ENCODE measurements at regions not wholly inside any gene's neighbourhood (a gene's known extent, or its start where the extent isn't known, plus 50 kb on each side); places are given as distances from the start of the nearest gene placed in this dataset.

DNA sequence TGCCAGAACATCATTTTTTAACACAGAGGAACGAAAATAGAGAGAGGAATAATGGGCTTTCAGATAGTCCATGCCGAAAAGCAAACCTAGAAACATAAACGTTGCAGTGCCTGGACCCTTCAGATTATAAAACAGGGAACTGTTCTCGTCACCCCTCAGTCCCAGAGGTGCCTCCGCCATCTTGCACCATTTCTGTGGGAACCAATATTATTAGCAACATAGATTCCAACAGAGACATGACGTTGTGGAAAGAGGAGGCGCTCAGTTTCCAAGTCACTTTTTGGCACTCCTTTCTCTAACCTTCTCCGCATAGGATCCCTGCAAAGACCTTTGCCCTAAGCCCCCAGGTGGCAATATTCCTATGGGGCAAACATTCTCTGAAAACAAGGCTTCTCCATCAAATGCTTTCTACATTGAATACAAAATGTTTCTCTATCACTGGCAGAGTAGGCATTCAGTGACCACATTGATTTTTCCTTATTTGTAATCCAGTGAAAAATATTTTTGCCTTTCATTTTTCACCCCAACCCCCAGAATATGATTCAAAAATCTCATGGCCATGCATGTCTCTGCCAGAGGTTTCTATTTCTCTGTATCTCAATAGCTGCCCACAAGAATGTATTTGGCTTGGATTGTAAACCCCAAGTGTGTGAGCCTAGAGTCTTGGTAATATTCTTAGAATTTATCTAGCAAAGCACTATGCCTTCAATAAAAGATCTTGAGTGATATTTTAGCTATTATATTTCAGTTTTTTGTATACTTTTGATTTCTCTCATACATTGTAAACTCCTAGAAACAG is 500.8 kb upstream of the WWC1 start:
- no peak for DNase-seq (ENCODE audit: low spot score)

DNA sequence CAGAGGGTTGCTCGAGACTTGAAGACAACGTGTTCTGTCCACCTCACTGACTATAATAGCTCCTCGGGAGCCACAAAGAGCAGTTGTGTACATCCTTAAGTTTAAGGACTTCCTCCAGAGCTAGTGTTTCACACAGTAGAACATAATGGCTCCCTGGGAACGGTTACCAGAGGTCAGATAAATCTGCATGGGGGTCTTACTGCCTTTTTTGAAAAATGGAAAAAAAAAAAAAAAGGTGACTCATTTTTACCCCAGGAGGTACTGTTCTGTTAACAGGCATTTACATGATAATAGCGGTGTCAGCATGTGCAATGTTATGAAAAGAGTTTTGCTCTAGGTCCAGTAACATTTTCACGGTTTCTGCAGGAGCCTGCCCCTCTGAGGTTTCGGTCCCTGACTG is 498.9 kb upstream of the WWC1 start:
- intact Hi-C loops (cut with DNase I): no loop called here
- no peak for DNase-seq (ENCODE audit: low spot score)

More for the DNA sequence above, 500.8 kb upstream of the WWC1 start:
- intact Hi-C loops (cut with DNase I): no loop called here

DNA sequence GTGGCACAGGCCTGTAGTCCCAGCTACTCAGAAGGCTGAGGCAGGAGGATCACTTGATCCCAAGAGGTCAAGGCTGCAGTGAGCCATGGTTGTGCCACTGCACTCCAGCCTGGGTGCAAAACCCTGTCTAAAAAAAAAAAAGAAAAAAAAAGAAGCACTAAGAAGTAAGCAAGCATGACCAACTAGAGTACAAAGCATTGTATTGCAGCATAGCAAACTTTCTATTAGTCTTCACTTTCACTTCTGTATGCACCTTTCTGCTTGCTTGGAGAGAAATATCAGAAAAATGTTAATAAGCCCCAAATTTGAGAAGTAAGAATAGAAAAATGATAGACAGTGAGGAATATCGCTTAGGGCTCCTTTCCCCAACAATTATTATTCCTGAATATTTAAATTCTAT is 497.7 kb upstream of the WWC1 start:
- intact Hi-C loops (cut with DNase I): no loop called here
- DNase-seq (ENCODE audit: low spot score): no peak

DNA sequence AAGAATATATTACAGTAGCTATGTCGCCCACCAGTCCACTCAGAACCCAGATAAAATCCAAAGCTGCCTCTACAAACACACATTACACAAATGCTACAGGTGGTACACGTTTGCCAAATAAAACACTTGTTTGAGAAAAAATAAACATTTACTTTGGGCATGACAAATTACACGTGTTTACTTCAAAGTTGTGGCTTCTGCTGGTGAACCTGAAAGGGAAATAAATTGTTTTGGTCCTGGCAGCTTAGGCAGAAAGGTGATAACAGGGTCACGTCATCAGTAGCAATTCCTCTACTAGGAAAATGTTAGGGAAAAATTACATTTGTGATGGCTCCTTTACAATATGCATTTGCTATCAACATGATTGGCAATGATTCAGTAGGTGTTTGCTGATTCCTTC is 497.3 kb upstream of the WWC1 start:
- no peak for DNase-seq (ENCODE audit: low spot score)
- intact Hi-C loops (cut with DNase I): no loop called here

DNA sequence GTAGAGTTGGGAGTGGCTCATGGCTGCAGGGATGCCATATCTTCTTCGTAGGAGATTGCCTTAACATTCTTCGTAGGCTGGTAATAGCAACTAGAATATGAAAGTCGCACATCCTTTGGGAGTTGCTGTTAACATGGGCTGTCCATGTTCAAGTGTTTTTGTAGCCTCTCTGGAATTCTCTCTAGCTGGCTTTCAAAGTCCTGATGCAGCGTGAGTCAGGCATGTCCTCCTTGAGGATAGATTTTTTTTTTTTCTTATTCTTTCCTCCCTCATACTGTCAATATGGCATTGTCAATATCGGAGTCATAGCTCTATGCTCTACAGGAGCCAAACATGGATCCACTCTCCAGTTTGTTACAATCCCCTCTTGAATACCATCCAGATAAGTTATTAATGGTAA is 494.8 kb upstream of the WWC1 start:
- DNase-seq (ENCODE audit: low spot score): no peak
- intact Hi-C loops (cut with DNase I): no loop called here

DNA sequence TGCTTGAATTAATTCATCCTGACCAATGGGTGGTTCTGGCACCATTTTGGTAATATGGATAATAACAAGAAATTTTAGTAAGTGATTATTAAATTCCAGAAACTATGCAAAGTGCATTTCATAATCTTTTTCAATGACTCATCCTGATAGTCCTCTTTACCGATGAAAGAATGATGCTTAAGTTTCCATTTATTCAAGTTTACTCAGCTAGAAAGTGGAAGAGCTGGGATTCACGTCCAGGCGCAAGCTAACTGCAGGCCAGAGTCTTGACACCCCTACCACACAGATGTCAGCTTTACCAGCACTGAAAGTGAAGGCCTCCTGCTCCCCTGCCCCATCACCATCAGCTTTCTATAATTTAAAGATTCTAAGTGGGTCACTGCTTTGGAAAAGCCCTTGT is 493.5 kb upstream of the WWC1 start:
- DNase-seq (ENCODE audit: low spot score): no peak
- intact Hi-C loops (cut with DNase I): no loop called here

DNA sequence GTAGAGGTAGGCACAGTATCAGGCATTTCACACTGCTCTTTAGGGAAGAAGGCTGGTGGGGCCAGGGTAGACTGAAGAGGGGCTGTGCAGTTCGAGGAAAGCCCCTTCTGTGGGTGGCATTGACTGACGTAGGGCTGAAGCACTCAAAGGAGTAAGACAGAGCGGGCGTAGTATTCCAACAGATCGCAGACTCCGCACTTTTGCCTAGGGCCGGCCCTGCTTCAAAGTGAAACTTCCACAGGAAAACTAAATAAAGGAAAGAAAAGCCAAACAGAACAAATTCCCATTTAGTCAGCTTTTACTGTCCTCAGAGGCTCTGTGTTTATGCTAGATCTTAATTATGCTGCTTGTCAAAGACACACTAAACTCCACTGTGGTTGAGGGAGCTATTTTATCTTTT is 493.0 kb upstream of the WWC1 start:
- intact Hi-C loops (cut with DNase I): no loop called here

DNA sequence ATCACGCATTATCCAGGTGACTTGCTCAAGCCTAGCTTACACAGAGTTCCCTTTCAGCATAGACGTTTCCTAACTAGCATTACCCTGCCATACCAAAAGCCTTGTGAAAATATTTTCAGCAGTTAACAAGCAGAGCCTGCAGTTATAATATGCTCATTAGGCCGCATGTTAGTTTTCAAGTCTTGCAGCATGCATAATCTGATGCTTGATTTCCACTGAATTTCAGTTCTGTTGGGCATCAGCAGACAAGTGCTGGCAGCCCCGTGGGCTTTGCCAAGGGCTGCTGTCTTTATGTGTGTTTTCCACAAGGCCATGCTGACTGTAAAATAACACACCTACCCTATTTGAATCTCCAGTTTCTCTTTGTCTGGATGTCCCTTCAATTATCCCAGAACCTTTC is 491.0 kb upstream of the WWC1 start:
- intact Hi-C loops (cut with DNase I): no loop called here
- no peak for DNase-seq (ENCODE audit: low spot score)

More for the DNA sequence above, 493.0 kb upstream of the WWC1 start:
- no peak for DNase-seq (ENCODE audit: low spot score)

DNA sequence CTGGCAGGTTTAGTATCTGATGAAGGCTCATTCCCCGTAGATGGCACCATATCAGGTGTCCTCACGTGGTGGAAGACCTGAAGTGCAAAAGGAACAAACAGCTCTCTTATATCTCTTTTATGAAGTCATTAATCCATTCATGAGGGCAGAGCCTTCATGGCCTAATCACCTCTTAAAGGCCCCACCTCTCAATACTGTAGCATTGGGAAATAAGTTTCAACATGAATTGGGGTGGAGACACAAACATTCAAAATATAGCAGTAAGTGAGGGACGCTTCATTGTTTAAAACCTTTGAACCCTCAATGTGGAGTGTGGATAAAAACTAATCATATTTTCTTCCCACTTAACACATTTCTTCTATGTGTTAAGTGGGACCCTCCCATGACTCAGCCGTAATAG is 489.4 kb upstream of the WWC1 start:
- no peak for DNase-seq (ENCODE audit: low spot score)
- intact Hi-C loops (cut with DNase I): no loop called here

DNA sequence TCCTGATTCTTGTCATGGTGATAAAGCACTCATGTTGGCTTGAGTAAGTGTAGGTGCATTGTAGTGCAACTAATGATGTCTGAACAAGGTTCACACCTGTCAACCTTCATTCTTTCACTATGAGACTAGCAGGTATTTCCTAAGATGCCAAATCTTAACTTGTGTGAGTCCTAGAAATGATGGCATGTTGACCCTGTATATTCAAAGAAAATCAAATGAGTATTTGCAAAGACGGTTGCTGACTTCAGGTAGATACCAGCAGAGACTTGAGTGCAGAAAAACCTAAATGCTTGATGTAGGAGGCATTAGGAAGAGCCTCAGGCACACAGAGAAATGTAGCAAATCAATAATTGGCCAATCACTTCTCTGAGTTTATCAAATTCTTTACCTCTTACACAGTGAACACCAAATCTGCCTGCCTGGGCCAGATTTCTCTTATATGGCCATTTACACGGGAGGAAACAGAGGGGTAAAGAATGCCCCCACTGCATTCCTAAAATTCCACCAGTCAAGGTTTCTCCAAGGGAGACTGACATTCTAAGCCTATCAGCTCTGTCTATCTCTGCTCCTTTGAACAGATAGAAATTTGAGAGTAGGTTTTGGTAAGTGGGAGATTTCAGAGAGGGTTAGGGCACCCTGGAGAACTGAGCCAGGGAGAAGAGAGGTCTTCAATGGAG is 488.6 kb upstream of the WWC1 start:
- no peak for DNase-seq (ENCODE audit: low spot score)
- intact Hi-C loops (cut with DNase I): no loop called here

DNA sequence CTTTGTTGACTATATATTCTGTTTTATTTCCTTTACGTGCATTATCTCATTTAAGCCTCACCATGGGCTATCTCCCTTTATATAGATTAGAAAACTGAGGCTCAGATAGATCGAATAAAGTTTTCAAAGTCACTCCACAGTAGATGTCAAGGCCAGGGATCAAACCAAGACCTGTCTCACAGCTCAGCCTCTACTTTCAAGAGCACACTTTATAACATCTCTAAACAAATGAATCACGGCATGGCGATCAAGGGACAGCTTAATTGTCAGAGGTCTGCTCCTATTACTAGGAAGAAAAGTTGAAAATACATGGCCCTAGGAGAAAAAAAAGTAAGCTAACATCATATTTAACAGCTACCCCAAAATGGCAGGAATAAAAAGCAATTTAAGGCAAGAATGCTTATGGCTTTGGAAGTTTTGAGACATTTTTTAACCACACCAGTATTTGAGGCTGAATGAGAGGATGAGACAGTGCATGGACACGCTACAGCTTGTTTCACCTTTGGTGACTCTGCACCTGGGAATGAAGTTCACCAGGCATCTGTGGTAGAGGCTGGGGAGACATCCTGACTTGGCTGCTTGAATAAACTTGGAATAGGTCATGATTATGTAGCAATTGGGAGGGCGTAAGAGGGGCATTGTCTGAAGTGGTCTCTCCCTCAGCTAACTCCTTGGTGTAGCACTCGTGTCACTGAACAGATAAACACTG is 486.8 kb upstream of the WWC1 start:
- intact Hi-C loops (cut with DNase I): no loop called here

DNA sequence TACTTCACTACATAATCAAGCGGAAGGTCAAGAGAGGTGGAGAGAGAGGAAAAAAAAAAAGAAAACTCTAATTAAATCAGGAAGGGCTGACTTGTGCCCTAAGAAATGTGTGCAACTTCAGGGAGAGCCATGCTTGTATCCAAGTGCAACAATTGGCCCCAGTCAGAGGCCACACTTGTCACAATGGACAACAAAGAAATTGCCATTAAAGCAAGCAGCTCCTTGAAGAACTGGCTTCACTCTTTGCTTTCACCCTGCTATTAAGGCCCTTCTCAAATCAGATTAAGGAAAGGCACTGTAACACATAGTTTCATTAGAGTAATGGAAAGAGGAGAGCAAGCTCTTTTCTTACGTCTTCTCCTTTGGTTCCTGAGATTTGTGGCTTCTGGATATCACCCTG is 480.9 kb upstream of the WWC1 start:
- no peak for DNase-seq (ENCODE audit: low spot score)
- intact Hi-C loops (cut with DNase I): no loop called here

More for the DNA sequence above, 486.8 kb upstream of the WWC1 start:
- no peak for DNase-seq (ENCODE audit: low spot score)

DNA sequence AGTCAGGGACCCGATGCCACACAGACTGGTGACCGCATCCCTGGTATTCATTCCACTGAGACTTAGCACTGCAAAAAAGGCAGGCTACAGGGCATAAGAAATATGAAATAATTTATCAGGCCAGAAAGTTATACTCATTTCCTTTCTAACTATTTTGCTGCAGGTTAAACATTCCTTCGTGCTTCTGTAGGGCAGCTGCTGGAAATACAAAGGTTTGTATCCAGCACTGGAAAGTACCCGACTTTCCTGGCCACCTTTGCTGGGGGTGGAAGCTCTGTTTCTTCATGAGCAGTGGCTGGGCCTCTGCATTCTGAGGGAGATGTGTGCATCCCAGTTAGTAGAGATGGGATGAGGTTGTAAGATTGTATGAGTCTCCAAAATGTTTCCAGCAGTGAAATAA is 478.6 kb upstream of the WWC1 start:
- no peak for DNase-seq (ENCODE audit: low spot score)
- intact Hi-C loops (cut with DNase I): no loop called here

DNA sequence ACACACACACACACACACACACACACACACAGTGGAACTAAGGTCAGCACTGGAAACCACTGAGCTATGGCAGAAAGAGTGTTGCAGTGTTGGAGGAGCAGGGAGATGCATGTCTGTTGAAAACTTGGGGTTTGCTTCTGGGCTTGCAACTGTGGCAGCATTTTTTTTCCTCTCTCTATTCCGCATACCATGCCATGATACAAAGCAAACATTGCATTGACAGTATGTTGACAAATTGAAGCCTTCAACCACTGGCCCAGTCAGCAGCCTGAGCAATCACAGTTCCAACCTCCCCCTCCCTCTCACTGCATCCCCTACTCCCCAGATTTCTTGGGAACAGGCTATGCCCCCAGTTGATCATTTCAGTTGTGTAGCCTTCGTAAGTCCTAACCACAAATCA is 478.1 kb upstream of the WWC1 start:
- no peak for DNase-seq (ENCODE audit: low spot score)
- intact Hi-C loops (cut with DNase I): no loop called here

DNA sequence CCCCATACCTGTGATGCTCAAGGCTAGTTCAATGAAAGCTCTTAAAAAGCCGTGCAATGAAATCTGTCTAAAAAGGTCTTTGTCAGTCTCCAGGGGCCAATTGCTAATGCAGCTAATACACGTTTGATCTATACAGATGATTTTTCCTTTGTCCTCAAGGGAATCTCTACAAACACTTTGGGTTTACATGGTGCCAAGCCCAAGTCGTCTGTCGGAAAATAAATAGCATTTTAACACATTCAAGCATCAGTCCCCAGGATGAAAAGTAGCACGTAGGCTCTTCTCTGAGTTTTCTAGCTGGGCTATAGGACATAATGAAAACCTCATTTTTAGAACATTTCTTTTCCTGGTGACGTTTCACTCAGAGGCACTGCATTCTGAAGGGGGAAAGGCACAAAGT is 477.4 kb upstream of the WWC1 start:
- DNase-seq (ENCODE audit: low spot score): no peak
- intact Hi-C loops (cut with DNase I): no loop called here

DNA sequence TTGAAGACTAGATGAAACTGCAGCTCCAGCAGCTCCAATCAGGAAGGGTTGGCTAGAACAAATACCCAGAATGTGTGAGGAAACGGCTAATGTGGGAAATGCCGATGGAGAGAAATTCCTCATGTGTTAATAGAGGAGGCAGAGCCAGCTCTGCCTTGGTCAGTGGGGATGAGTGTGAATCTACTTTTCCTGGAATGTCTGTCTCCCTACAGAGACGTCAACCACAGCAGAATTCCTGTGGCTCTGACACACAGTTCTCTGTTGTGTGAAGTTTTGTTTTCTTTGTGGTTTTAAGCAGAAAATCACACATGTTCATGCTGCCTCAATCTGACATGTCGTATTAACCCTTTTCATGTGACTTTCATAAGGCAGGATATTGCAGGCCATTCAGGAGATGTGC is 476.6 kb upstream of the WWC1 start:
- no peak for DNase-seq (ENCODE audit: low spot score)
- intact Hi-C loops (cut with DNase I): no loop called here

DNA sequence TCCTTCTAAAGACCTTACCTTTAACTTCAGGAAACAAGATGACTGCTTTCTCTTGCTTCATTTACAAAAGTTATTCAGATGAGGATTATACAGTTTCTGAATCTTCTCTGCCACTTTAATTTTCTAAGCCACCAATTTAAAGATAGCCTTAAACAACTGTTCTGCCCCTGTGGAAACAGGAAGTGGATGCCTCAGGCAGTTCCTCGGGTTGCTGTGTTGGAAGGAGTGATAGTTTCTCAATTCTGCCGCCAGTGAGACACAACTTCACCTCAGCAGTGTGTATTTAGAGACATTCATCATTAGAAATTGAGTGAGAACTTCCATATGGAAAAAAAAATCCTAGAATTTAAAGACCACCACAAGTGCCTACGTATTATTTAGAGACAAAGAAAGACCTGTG is 475.1 kb upstream of the WWC1 start:
- intact Hi-C loops (cut with DNase I): no loop called here
- DNase-seq (ENCODE audit: low spot score): no peak

DNA sequence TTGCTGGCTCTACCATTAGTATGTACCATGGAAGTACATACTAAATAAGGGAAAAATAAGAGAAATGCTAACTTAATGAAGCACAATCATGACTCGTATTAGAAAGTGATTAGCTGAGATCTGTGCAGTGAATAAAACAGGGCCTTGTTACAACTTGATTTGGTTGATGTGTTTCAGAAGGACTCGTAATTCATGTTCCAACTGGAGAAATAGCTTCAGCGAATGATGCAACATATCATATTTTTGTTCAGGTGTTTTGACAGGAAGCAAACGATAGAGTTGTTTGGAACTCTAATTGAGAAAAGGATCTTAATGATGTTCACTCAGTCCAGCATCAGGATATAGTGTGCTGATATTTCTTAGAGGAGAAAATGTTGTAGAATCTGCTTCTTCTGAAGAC is 474.6 kb upstream of the WWC1 start:
- no peak for DNase-seq (ENCODE audit: low spot score)
- intact Hi-C loops (cut with DNase I): no loop called here

DNA sequence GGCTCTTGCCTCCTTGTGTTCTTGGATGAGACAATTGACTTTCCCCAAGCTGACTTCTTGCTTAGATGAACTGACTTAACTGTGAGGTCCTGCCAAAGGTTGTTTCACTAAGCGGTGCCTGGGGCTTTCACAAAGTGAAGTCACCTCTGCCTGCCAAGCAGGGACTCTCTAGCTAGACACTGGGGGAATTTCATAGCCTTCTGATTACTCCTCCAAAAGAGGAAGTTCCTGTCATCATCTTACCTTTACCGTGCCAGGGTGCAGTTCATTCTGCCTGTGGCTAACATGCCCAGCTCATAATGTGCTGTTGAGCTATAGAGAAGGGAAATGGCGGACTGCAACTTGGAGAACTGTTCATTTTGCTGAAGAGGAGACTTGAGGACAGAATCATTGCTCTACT is 472.0 kb upstream of the WWC1 start:
- intact Hi-C loops (cut with DNase I): no loop called here
- DNase-seq (ENCODE audit: low spot score): no peak

DNA sequence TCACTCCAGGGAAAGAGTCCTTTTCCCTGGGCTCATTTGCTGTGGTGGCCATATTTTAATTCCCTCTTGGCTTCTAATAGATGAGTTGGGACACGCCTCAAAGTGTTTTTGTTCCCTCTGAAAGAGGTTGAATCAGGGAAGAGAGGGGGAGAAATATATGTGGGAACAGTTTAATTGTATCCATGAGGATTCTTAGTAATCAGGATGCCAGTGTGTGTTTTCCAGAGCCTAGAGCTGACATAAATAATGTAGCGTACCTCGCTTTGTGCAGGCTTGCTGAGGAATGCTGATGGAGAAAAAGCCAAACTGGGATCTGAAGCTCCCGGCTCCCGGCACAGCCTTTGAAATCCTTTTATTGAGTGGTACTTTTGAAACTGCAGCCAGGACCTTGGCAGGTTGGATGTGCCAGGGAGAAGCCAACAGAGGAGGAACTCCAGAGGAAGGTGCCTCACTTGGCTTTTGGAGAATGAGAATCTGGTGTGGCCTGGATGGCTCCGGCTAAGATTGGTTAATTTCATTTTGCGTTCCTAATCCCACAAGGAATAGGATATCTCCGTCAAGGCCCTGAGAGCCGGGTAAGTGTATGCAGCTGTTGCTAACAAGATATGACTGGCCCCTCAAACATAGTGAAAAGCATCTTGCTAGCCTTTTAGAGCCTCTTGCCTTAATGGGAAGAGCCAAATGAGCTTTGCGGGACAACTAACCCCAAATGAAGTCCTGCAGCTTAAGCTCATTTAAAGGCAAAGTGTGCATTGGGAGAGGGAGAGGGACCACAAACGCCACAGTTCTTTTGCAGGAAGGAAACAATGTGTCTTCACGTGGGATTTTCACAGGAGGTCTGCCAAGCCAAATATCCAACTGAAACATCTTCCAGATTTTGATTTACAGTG is 471.1 kb upstream of the WWC1 start:
- no peak for DNase-seq (ENCODE audit: low spot score)
- intact Hi-C loops (cut with DNase I): no loop called here

All from cardiac septum (tissue), 1 donor.